ENCODE measurements at regions not wholly inside any gene's neighbourhood (a gene's known extent, or its start where the extent isn't known, plus 50 kb on each side); places are given as distances from the start of the nearest gene placed in this dataset.

DNA sequence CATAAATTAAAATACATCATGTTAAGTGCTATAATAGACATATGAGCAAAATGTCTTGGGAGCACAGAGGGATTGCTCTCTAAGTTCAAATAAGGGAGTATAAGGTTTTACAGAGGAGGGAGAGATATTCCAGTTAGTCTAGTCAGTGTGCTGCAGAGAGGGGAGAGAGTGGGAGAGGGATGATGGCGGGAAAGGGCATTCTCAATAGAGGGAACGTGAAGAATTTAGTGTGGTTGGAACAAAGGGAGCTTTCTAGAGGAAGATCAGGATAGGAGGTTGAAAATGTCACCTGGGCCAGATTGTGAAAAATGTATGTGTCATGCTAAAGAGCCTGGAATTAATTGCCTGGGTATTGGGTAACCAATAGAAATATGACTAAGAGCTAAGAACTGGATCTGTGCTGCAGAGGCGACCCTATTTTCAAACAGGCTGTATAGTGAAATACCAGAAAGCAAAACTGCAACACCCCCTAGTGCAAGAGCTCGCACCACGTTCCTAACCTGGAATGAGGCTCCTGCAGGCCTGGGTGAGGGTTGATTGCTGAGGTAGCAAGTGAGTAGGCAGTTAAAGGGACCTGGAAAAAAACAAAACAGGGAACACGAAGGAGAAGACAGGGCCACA, 791.8 kb upstream of the C9orf72 start:
- H3K4me3 Mint-ChIP-seq = no peak overlapping the region
- no peaks in the 10 kb centered on the region for H3K27me3 Mint-ChIP-seq (ENCODE audit: low read depth)
- H3K27ac Mint-ChIP-seq = no peak overlapping the region
- no peaks in the 10 kb centered on the region for H3K36me3 Mint-ChIP-seq (ENCODE audit: low read depth)
- DNase-seq (ENCODE audit: low spot score) = no peak
- no peaks in the 10 kb centered on the region for H3K4me1 Mint-ChIP-seq (ENCODE audit: low read depth)
- no peaks in the 10 kb centered on the region for H3K9me3 Mint-ChIP-seq

DNA sequence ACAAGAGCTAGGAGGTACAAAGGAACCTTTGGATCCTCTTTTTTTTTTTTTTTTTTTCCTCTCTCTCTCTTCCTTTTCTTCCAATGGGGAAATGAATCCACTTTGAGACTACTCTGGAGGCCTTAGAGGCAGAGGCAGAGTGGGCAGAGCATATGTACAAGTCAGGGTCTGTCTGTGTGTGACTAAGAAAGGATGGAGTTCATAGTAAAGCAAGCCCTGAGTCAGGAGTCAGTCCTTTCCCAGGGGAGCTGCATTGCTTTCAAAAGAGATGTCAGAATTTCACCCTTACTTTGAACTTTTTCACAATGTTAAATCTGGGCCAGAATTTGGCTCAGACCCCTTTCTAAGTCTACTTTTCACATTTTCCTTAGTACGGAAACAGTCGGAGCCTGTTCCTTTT, 792.4 kb upstream of the C9orf72 start:
- H3K27me3 Mint-ChIP-seq (ENCODE audit: low read depth) = no peaks in the 10 kb centered on the region
- no peaks in the 10 kb centered on the region for H3K36me3 Mint-ChIP-seq (ENCODE audit: low read depth)
- H3K4me3 Mint-ChIP-seq = no peak overlapping the region
- H3K9me3 Mint-ChIP-seq = no peaks in the 10 kb centered on the region
- H3K4me1 Mint-ChIP-seq (ENCODE audit: low read depth) = no peaks in the 10 kb centered on the region
- no peak for DNase-seq (ENCODE audit: low spot score)
- H3K27ac Mint-ChIP-seq = no peak overlapping the region

DNA sequence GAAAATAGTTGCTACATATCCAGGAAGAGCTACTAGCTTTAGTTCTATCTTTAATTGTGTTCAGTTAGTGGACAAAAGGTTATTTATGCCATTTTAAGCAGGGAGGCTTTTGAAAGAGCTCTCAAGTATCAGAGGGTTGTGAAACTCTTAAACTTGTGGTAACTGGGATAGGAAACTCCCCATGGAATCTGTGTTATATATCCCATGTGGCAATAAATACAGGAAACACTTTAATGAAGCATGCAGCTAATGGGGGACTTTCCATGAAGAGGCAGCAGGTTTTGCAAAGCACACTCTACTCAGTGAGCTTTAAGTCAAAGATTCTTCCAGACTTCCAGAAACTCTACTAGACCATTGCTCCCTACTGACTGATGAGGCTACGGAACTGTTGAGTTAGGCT, 805.0 kb upstream of the C9orf72 start:
- Mint-ChIP-seq H3K4me1 (ENCODE audit: low read depth) (no peaks in the 10 kb centered on the region), H3K9me3 (peaks cover 11% of the 10 kb centered on the region), H3K36me3 (ENCODE audit: low read depth) (no peaks in the 10 kb centered on the region), H3K27ac (no peak overlapping the region), H3K27me3 (ENCODE audit: low read depth) (no peaks in the 10 kb centered on the region), H3K4me3 (no peak overlapping the region)
- DNase-seq (ENCODE audit: low spot score) = no peak

DNA sequence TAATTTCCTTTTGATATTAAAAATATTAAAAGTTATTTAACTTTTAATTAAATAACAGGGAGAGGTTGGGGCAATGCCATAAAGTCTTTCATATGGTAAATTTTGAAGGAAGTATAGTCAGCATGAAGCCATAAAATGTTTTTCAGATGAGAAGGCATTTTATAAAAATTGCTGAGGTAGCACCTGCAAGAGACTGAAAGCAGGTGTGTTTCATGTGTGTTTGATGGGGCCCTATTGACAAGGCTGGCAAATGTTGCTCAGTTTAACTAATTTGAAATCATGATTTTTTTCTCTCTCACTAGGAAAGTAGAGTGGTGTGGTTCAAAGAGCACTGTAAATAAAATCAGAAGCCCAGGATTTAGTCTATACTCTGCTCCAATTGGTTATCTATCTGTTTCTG, 805.8 kb upstream of the C9orf72 start:
- DNase-seq (ENCODE audit: low spot score) = no peak
- Mint-ChIP-seq H3K36me3 (ENCODE audit: low read depth) (no peaks in the 10 kb centered on the region), H3K27me3 (ENCODE audit: low read depth) (no peaks in the 10 kb centered on the region), H3K4me1 (ENCODE audit: low read depth) (no peaks in the 10 kb centered on the region), H3K4me3 (no peak overlapping the region), H3K9me3 (peaks cover 11% of the 10 kb centered on the region), H3K27ac (no peak overlapping the region)

DNA sequence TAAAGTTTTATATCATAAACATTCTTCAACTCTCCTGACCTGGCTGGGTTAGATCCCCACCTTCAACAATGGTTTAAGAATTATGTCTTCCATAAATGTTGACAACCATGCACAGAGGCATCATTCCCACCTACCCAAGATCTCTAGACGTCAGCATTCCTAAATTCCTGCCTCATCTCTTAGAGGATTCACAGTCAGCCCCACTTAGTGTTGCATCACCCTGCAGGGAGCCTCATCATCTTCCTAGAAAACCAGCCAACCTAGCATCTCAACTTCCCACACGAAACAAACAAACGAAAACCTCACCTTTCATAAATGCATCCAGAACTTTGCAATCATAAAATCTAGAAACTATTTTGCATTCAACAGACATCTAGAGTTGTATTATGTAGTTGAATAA, 816.1 kb upstream of the C9orf72 start:
- Mint-ChIP-seq H3K9me3 (peaks cover 20% of the 10 kb centered on the region), H3K27me3 (ENCODE audit: low read depth) (no peaks in the 10 kb centered on the region)

DNA sequence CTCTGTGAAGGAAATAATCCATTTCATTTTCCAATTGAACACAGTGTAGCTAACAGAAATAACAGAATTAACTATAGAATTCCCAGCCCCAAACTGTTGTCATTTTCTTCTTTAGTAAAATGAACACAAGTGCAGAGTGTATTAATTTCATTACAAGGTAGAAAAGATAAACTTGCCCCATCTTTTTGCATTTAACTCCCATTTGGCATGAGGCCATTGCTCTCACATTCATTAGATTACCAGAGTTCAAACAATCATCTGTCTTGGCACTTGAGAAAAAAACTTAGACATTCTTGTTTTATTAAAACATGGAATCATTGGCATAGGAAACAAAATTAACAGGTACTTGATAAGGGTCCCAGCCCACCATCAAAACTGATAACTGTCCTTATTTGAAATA, 821.5 kb upstream of the C9orf72 start:
- Mint-ChIP-seq H3K9me3 (peaks cover 9% of the 10 kb centered on the region), H3K27me3 (ENCODE audit: low read depth) (no peaks in the 10 kb centered on the region), H3K36me3 (ENCODE audit: low read depth) (no peaks in the 10 kb centered on the region), H3K4me3 (no peak overlapping the region), H3K4me1 (ENCODE audit: low read depth) (no peaks in the 10 kb centered on the region), H3K27ac (no peak overlapping the region)
- no peak for DNase-seq (ENCODE audit: low spot score)

More for the DNA sequence above, 816.1 kb upstream of the C9orf72 start:
- H3K4me1 Mint-ChIP-seq (ENCODE audit: low read depth) = no peaks in the 10 kb centered on the region
- H3K27ac Mint-ChIP-seq = no peak overlapping the region
- no peak for DNase-seq (ENCODE audit: low spot score)
- no peaks in the 10 kb centered on the region for H3K36me3 Mint-ChIP-seq (ENCODE audit: low read depth)
- H3K4me3 Mint-ChIP-seq = no peak overlapping the region

DNA sequence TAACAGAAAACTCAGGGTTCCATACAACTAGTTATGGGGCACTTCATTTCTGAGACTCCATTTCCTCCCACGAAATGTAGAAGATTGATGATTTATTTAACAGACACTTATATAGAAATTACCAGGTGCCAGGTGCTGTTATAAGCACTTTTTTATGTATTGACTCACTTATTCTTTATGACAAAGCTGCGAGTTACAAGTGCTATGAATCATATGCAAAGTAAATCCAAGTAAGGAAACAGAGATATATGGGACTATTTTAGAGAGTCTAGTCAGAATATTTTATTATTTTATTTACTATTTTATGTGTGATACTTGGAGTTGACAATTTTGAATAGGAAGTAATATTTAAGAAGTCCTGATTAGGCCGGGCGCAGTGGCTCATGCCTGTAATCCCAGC, 822.8 kb upstream of the C9orf72 start:
- H3K27me3 Mint-ChIP-seq (ENCODE audit: low read depth) = no peaks in the 10 kb centered on the region
- no peaks in the 10 kb centered on the region for H3K4me1 Mint-ChIP-seq (ENCODE audit: low read depth)
- H3K9me3 Mint-ChIP-seq = peaks cover 9% of the 10 kb centered on the region
- DNase-seq (ENCODE audit: low spot score) = no peak
- H3K27ac Mint-ChIP-seq = no peak overlapping the region
- H3K36me3 Mint-ChIP-seq (ENCODE audit: low read depth) = no peaks in the 10 kb centered on the region
- H3K4me3 Mint-ChIP-seq = no peak overlapping the region

DNA sequence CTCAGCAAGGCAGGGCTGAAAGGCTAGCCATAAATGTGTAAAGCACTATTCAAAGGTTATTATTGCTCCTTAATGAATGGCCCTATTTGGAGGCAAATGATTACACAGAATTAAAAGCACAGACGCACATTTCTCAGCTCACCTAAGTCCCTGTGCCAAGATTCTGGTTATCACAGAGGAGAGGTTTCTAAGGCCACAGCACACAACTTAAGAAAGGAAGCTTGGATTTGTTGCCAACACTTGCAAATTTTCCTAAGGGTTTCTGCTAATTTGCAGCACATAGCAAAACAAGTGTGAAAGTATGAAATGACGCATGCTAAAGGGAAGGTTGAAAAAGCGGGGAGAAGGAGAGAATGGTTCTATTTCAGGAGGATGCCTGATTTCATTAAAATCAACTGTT, 834.1 kb upstream of the C9orf72 start:
- H3K4me1 Mint-ChIP-seq (ENCODE audit: low read depth) = no peaks in the 10 kb centered on the region
- no peaks in the 10 kb centered on the region for H3K27me3 Mint-ChIP-seq (ENCODE audit: low read depth)
- no peak overlapping the region for H3K4me3 Mint-ChIP-seq
- no peak overlapping the region for H3K27ac Mint-ChIP-seq
- H3K36me3 Mint-ChIP-seq (ENCODE audit: low read depth) = no peaks in the 10 kb centered on the region
- no peak for DNase-seq (ENCODE audit: low spot score)
- no peaks in the 10 kb centered on the region for H3K9me3 Mint-ChIP-seq

DNA sequence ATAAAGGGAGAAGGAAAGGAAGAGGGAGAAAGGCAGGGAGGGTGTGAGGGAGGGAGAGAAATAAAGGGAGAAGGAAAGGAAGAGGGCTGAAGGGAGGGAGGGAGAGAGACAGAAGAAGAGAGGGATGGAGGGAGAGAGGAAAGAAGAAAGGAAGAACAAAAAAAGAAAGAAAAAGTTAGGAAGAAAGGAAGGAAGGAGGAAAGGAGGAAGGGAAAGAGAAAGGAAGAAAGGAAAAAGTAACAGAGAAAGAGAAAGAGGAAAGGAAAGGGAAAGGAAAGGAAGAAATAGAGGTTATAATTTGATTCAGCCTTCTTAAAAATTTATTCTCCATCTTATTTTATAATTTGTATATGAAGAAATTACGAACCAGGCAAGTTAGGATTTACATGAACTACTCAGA, 836.6 kb upstream of the C9orf72 start:
- Mint-ChIP-seq H3K27ac (no peak overlapping the region), H3K9me3 (no peaks in the 10 kb centered on the region), H3K4me3 (no peak overlapping the region), H3K27me3 (ENCODE audit: low read depth) (no peaks in the 10 kb centered on the region), H3K4me1 (ENCODE audit: low read depth) (no peaks in the 10 kb centered on the region), H3K36me3 (ENCODE audit: low read depth) (no peaks in the 10 kb centered on the region)
- no peak for DNase-seq (ENCODE audit: low spot score)

DNA sequence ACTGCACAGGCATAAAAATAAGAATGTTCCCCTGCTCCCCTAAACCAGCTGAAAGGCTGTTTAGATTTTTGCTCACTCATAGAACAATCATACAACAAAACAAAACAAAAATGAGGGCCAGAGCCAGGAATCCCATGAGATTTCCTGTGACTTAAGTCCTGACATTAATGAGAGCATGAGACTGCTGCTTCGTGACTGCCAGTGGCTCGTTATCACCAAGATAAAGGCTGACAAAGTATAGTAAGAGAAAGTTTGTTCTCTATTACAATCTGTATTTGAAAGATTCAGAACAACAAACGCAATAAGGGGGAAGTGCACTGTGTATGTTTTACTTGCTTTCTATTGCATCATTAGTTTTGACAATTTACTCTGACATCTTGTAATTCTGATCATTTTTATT, 837.1 kb upstream of the C9orf72 start:
- H3K36me3 Mint-ChIP-seq (ENCODE audit: low read depth) = no peaks in the 10 kb centered on the region
- no peak for DNase-seq (ENCODE audit: low spot score)
- H3K4me1 Mint-ChIP-seq (ENCODE audit: low read depth) = no peaks in the 10 kb centered on the region
- H3K27ac Mint-ChIP-seq = no peak overlapping the region
- H3K9me3 Mint-ChIP-seq = no peaks in the 10 kb centered on the region
- no peak overlapping the region for H3K4me3 Mint-ChIP-seq
- no peaks in the 10 kb centered on the region for H3K27me3 Mint-ChIP-seq (ENCODE audit: low read depth)

DNA sequence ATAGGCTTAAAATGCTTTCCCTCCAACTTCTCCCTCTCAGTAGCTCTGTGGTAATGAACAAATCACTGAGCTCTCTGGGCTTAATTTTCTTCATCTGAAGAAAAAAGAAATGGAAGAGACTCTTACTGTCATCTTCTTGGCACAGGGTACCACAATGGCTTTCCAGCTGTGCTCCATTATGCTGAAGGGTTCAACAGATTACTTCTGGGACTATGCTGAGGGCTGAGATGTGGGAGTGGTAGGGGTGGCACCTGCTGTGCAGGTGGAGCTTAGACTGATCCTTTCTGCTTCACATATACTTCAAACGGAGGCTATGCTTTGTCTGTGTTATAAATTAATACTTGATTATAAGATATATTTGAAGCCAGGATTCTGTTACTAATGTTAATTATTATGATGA, 840.2 kb upstream of the C9orf72 start:
- H3K9me3 Mint-ChIP-seq = no peaks in the 10 kb centered on the region
- H3K27me3 Mint-ChIP-seq (ENCODE audit: low read depth) = no peaks in the 10 kb centered on the region
- no peak for DNase-seq (ENCODE audit: low spot score)
- H3K4me1 Mint-ChIP-seq (ENCODE audit: low read depth) = no peaks in the 10 kb centered on the region
- no peaks in the 10 kb centered on the region for H3K36me3 Mint-ChIP-seq (ENCODE audit: low read depth)
- no peak overlapping the region for H3K4me3 Mint-ChIP-seq
- no peak overlapping the region for H3K27ac Mint-ChIP-seq

DNA sequence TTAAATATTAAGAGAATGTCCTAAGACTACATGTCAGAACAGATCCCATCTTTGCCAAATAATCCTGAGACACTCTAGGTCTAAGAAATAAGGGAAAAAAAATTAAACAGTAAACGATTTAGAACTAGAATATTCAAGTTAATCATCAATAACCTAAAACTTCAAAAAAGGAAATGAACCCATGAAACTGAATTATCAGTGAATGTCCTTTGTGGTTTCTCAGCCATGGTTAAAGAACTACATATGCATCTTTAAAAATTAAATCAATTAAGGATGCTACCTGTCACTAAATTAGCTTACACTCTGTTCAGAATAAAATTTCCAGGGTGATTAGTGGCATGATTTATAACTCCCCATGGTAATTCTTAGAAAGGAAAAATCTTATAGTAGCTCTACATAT, 850.0 kb upstream of the C9orf72 start:
- no peak overlapping the region for H3K27ac Mint-ChIP-seq
- no peaks in the 10 kb centered on the region for H3K9me3 Mint-ChIP-seq
- DNase-seq (ENCODE audit: low spot score) = no peak
- H3K4me3 Mint-ChIP-seq = no peak overlapping the region
- H3K27me3 Mint-ChIP-seq (ENCODE audit: low read depth) = no peaks in the 10 kb centered on the region
- no peaks in the 10 kb centered on the region for H3K4me1 Mint-ChIP-seq (ENCODE audit: low read depth)
- no peaks in the 10 kb centered on the region for H3K36me3 Mint-ChIP-seq (ENCODE audit: low read depth)

DNA sequence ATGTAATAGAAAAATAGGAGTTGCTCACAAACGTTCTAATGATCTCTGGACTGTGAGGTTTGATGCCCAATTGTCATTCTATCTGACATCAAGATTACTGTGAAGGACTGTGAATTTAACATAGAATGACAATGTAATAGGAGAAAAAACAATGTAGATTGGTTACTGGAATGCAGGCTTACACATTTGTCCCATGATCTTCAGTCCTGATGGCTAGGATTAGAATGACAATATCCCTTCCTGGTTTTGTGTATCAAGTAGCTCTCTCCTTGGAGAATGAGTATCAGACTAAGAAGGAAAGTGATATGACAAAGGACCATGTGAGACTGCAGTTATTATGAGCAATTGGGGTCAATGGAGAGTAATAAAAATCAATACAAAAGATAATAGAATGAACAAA, 862.2 kb upstream of the C9orf72 start:
- Mint-ChIP-seq H3K4me1 (ENCODE audit: low read depth) (no peaks in the 10 kb centered on the region), H3K4me3 (no peak overlapping the region), H3K27ac (no peak overlapping the region), H3K27me3 (ENCODE audit: low read depth) (no peaks in the 10 kb centered on the region), H3K36me3 (ENCODE audit: low read depth) (no peaks in the 10 kb centered on the region), H3K9me3 (peaks cover 15% of the 10 kb centered on the region)
- no peak for DNase-seq (ENCODE audit: low spot score)

DNA sequence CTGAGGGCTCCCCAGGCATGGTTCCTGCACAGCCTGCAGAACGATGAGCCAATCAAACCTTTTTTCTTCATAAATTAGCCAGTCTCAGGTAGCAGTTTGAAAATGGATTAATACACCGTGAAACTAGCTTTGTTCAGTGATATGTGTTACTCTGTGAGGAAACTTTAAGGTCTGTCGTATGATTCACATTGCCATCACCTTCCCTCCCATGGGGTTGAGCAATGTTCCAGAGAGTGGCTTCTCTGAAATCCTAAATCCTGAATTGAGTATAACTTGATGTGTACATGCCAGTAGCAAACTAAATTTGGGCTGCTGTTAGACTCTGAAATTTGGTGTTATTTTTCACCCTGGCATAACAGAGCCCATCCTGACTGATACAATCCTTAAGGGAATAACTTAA, 866.4 kb upstream of the C9orf72 start:
- H3K4me1 Mint-ChIP-seq (ENCODE audit: low read depth) = no peaks in the 10 kb centered on the region
- peaks cover 22% of the 10 kb centered on the region for H3K9me3 Mint-ChIP-seq
- no peaks in the 10 kb centered on the region for H3K27me3 Mint-ChIP-seq (ENCODE audit: low read depth)
- no peak overlapping the region for H3K4me3 Mint-ChIP-seq
- H3K36me3 Mint-ChIP-seq (ENCODE audit: low read depth) = no peaks in the 10 kb centered on the region
- DNase-seq (ENCODE audit: low spot score) = no peak
- H3K27ac Mint-ChIP-seq = no peak overlapping the region

DNA sequence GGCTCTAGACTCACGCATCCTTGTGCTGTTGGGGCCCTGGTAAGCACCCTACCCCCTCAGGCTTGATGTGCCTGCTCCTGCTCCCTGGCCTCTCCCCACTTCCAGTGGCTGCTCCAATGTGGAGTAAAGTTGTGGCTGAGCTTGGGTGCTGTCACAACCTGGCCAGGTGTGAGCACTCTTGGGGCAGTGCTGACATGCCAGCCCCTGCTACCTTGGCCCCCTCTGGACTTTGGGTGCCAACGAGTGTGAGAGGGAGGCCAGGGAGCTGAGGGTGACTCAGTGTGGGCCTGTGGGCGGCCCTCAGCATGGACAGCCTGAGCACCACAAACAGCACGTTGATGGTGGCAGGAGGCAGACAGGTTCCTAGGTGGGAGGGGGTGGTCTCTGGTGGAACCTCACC, 870.2 kb upstream of the C9orf72 start:
- no peaks in the 10 kb centered on the region for H3K4me1 Mint-ChIP-seq (ENCODE audit: low read depth)
- H3K4me3 Mint-ChIP-seq = no peak overlapping the region
- no peak overlapping the region for H3K27ac Mint-ChIP-seq
- no peaks in the 10 kb centered on the region for H3K36me3 Mint-ChIP-seq (ENCODE audit: low read depth)
- no peaks in the 10 kb centered on the region for H3K27me3 Mint-ChIP-seq (ENCODE audit: low read depth)
- DNase-seq (ENCODE audit: low spot score) = no peak
- peaks cover 24% of the 10 kb centered on the region for H3K9me3 Mint-ChIP-seq

Data from T-helper 2 cell treated with Interferon-gamma antibody and Interleukin-4, amounts not matched to agents 5 μg/mL and 100 μg/mL, for 36 hours (primary cell).